ENCODE measurements at regions not wholly inside any gene's neighbourhood (a gene's known extent, or its start where the extent isn't known, plus 50 kb on each side); places are given as distances from the start of the nearest gene placed in this dataset.
"Not testable (repeated sequence)": the region's sequence is repeated elsewhere in the genome, so short reads cannot be mapped to it uniquely, and the experiment has no call there.

DNA sequence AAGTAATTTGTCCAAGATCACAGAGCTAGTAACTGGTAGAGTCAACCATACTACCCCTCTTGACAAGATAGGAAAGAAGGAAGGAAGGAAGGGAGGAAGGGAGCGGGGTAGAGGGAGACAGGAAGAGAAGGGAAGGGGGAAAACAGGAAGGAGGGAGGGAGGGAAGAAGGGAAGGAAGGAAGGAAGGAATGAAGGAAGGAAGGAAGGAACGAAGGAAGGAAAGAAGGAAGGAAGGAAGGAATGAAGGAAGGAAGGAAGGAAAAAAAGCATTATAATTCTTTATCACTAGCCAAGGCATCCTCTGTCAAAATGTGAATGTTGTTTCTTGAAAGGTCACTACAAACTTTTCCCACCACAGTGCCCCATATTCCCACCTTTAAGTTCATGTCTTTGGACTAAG lies 223.6 kb downstream of the SHQ1 start:
- DNase-seq: no peak

DNA sequence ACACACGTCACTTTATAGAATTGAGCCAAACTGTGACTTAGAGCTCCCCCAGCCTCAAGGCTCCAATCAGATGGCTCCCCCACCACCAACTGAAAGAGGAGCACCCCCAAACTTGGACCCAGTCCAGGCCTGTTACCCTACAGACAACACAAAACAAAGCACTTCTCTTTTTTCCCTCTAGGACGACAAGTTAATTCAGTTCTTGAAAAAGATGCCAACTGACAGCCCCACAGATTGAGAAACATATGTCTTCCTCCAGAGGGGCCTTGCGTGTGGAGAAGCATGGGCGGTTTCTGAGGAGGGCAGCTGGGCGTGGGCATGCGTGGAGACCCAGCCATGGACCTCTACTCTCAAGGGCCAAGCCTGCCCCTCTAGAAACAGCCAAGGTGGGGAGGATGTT lies 229.5 kb downstream of the SHQ1 start:
- DNase-seq: no peak

DNA sequence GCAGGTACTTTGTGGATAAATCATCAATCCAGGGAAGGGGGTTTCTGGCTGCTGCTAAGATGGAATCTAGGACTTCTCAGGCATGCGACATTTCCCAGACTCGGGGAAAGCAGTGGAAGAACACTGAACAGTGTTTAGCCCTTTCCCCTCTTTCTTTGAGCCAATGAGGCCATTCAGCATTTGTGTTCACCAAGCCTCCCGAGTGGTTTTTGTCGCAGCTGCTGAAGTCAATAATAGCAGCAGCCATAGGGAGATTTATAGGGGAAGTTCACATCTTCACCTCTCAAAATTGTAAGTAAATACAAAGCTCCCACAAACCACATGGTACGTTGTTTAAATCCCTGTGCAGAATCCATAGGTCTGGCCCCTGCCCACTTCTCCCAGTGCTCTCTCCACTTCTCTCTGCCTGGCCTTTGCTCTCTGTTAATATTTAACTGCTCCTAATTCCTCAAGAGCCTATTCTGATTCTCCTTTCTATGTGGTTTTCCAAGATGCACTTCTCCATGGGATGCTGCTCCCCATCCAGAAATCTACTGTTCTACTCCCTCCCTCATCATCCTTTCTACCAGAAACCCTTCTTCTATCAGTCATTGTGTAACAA lies 230.7 kb downstream of the SHQ1 start:
- DNase-seq: no peak

DNA sequence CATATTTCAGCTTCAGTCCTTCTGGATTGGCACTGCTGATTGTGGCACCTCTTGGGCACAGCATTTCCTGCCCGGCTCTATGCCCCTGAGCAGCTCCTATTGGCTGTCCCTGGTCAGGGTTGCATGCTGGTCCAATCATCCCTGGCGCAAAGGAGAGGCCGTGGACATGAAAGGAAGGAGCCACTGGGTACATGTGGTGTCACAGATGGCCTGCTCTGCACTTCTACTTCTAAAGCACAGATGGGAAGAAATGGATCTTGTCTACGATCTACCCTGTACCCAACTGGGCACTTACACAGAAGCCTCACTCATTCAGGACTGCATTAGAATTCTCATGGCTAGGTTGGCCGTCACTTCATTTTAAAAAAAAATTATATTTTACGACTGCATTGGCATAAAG lies 232.5 kb downstream of the SHQ1 start:
- no peak for DNase-seq

DNA sequence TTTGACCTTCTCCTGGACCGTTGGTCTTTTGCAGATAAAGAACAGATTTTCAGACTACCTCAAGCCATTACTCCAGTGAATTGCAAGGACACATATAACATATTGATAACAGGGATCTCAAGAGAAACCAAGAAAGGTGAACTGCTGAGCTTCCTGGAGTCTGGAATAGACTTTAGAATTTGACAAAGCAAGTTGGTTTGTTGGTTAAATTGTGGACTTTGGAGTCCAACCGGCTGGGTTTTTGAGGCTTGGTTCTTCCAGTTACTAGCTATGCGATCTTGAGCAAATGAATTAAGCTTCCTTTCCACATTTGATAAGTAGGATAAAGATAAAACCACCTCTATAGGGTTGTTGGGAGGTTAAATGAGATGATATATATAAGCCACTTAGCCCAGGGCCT lies 233.1 kb downstream of the SHQ1 start:
- DNase-seq: no peak

DNA sequence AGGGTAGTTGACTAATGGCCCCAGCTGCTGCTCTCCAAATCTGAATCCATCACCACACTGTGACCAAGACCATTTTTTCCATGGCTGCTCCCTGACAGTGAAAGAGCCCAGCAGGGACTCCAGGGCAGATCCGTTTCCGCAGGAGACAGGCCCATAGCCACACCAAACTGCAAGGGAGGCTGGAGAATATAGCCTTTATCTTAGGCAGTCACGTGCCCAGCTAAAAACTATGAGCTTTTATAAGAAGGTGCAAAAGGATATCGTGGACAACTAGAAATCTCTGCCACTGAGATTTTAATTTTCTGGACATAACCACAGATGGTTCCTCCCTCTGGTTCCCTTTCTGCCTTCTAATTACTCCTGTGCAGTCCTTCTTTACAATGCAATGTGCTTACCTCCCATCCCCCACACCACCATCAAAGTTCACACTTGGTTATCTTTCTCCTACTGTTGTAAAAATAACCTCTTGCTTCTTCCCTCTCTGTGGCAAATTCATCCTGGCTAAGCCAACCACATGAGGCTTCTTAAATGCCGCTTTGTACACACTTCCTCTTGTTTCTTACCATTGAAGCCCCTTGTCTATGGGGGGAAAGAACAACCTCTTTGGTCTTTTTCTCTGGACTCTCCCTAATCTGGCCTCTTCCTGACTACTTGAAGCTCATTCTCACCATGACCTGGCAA lies 233.7 kb downstream of the SHQ1 start:
- DNase-seq: no peak

DNA sequence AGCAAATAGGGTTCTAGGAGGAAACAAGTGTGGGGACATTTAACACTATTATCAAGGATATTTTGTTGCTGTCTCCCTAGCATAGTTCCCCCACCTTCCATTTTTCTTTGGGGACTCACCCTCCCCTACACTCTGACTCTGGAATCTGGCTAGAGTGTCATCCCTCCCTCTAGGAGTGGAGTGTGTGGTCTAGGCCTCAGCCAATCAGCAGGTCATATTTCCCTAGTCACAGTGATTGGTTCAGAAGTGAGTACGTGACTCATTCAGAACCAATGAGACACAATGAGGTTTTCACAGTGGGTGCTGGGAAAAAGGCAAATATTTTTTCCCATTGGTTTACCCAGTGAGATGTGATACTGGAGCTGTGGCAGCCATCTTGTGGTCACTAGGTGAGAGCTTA lies 234.4 kb downstream of the SHQ1 start:
- DNase-seq: no peak

DNA sequence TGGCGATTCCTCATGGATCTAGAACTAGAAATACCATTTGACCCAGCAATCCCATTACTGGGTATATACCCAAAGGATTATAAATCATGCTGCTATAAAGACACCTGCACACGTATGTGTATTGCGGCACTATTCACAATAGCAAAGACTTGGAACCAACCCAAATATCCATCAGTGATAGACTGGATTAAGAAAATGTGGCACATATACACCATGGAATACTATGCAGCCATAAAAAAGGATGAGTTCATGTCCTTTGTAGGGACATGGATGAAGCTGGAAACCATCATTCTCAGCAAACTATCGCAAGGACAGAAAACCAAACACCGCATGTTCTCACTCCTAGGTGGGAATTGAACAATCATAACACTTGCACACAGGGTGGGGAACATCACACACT lies 239.1 kb downstream of the SHQ1 start:
- not testable (repeated sequence) for DNase-seq

DNA sequence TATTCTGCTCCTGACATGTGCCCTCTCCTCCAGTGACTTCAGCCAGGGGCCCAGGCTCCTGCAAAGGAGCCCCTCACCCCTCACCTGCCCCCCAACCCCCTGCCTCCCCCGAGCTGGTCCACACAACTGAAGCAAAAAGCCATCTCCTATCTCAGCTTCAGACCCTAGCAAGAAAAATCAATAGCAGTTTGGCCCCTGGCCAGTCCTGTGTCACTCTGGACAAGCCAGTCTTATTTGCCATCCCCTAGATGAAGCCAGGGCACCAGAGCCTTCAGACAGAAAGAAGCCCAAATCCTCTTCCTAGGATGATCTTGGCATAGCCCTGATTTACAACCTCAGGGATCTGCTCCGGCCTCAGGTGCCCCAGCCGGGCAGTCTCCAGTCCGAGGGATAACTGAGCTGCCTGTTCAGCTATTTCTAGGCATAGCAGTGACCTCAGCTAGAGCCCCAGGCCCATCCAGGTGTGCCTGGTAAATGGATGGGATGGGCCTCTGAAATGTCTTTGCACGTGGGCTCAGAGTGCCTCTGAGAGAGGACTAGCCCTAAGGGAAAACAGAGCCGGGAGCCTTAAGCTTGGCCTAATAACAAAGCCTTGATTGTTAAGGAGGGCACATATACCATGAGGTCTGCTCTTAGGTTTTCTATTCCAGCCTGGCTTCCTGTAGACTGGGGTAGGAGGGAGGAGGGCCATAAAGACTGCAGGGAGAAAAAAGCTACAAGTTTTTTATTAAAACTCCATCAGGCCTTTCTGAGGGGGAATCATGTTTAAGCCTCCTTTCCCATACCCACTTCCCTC lies 242.0 kb downstream of the SHQ1 start:
- no peak for DNase-seq

DNA sequence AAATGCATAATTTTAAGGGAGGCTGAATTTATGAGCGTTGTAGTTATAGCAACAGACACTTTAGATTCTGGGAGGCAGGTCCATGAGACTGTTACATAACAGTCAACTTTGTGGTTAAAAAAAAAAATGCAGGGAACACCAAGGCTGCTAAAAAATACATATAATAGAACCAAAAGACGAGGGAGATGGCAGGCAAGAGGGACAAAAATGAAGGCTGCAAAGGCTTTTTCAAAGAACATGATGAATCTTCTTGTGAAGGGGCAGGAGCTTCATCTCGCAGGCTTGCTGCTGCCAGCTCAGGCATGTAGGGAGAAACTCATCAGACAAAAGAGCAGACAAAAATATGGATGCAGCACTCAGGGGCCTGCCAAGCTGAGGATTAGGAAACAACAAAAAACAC lies 243.9 kb downstream of the SHQ1 start:
- no peak for DNase-seq

DNA sequence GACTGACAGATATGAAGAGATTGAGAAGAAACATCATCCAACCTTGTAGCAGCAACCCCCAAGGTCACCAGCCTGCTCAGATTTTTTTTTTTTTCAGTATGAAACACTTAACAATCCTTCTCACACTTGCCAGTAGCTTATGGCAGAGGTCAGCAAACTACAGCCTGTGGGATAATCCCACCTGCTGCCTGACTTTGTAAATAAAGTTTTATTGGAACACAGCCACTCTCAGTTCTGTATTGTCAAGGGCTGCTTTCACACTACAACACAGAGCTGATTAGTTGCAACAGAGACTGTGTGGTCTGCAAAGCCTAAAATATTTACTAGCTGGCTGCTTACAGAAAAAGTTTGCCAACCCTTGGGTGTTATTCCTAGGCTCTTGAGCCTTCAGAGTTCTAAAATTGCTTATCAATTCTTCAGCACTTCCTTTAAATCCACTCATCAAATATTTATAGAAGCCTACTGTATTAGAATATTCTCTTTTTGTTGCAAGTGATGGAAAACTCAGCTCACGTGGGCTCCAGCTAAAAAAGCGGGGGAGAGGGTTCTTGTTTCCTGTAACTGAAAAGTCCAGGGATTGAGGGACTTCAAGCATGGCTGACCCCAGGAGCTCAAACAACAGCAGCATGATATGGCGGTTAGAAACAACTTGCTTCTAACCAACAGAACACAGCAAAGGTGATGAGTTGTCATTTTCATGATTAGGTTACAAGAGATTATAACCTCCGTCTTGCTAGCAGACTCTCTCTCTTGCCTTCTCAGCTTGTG lies 246.1 kb downstream of the SHQ1 start:
- DNase-seq: no peak

DNA sequence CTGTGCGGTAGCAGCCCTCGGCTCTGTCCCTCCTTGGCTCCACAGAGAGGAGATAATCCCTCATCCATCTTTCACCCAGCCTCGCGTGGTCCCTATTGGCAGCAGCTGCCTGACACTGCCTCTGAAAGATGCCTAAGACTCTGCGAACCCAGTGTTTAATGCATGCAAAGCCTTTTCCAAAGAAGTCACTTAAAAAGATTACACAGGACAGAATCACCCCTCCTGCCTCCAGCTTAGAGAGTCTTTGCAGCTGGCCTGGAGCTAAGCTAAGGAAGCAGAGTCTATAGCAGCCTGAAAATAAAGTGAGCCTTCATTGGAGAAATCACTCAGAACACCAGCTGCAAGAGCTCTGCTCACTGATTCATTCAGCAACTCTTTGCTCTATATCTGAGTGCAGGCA lies 247.2 kb downstream of the SHQ1 start:
- no peak for DNase-seq

DNA sequence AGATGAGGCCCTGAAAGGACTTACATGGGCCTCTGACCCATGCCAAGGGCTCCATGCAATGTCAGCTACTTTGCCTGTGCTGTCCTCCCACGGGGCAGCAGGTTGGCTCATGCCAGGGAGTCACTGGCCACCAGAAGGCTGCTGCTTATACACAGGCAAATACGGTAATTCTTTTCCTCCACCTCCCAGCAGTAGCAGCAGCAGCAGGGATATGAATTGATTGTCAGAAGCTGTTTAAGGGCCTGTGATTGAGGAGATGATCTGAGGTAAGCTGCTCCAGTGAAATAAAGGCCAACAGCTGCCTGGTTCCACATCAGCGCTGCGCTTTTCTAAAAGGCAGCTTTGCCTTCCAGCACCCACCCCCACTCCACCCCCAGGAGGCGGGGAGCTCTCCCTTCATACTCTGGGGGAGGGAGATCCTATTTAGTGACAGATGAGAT lies 250.5 kb downstream of the SHQ1 start:
- no peak for DNase-seq

DNA sequence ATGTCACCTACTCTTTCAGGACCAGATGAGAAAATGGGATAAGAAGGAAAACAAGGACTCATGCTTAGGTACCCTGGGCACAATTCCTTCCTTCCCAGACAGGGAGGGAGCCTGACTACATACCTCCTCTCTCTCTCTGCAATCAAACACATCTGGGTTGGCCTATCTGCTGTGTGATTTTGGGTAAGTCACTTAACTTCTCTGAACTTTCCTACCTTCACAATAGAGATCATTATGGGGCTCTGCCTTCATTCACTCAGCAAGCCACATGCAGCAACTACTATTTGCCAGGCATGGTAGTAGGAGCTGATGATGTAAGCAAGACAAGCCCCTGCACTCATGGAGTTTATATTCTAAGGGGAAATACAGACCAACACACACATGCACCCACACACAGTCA lies 251.2 kb downstream of the SHQ1 start:
- no peak for DNase-seq

DNA sequence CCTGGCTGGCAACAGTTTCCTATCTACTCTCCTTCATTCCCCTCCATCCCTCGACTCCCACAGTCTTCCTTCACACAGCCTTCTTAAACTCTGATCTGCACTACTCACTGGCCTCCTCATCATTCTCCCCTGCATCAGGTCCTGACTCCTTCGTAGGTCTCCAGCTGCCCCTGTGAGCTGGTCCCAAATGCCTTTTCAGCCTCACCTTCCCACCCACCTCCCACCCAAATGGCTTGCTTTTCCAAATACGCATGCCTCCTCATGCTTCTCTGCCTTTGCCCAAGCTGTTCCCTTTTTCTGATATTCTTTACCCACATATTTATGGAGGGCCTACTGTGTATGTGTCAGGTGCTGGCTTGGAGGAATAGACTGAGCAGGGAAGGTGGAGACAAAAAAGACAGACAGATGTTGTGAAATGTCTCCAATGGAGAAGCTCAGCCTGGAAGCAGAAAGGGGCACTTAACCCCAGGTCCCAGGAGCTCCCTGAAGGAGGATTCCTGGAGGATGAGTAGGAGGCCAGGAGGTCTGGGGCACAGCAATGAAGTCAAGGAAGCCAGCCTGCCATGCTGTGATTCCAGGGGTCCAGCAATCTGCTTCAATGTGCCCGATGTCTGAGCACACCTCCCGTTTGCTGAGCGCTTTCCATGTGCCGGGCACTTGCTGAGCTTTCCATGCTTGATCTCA lies 252.2 kb downstream of the SHQ1 start:
- DNase-seq: no peak

DNA sequence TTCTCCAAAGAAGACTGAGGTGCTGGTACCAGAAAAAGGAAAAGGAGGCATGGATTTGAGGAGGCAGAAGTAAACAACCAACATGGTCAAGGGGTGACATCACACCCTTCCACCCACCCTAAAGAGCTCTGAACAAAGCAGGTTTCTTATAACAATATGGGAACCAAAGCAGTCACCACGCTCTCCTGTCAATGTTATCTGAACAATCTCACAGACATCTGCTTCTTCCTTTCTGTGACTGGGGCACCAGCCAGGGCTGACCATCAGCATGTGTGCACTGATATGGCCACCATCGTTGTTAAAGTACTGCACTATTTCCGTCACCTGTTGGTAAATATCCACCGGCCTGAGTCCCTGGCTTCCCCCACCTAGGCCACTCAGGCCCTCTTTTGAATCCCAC lies 252.9 kb downstream of the SHQ1 start:
- no peak for DNase-seq

DNA sequence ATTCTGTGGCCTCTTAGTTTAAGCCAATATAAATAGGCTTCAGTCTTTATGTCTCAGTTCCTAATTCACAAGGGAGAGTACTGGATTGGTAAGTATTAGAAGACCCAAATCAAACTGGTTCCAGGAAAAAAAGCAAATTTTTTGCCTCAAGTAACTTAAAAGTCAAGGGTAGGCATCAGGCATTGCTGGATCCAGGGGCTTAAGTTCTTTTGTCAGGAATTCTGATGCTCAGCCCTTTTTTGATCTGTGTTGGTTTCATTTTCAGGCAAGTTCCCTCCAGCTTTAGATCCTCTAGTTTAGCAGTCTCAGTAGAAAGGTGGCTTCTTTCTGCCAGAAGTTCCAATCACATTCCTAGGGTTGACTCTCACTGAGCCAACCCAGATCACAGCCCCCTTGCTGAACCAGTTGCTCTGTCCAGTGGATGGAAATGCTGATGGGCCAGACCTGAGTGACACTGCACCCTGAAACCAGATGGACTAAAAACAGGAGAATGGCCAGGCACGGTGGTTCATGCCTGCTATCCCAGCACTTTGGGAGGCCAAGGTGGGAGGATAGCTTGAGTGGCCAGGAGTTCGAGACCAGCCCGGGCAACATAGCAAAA lies 253.5 kb downstream of the SHQ1 start:
- DNase-seq: no peak

DNA sequence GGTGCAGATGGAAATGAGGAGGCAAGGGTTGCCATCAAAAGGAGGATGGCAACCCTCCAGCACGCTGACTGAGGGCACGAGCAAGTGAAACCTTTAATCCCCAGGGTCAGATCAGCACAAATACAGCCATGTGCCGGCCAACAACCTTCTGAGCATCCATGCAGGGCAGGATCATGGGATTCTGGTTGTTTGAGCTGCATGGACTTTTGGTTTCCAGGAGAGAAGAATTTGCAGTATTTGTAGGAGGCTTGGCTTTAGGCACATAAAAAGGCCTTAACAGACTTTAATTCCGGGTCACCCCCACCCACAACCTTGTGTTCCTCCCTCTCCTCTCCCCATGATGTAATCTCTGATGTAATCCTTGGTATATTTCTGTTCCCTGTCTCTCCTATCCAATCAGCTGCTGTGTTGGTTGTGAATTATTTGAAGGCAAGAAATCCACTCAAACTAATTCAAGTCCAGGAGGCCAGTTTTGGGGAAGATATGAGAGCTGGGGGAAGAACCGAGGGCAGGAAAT lies 254.3 kb downstream of the SHQ1 start:
- no peak for DNase-seq

DNA sequence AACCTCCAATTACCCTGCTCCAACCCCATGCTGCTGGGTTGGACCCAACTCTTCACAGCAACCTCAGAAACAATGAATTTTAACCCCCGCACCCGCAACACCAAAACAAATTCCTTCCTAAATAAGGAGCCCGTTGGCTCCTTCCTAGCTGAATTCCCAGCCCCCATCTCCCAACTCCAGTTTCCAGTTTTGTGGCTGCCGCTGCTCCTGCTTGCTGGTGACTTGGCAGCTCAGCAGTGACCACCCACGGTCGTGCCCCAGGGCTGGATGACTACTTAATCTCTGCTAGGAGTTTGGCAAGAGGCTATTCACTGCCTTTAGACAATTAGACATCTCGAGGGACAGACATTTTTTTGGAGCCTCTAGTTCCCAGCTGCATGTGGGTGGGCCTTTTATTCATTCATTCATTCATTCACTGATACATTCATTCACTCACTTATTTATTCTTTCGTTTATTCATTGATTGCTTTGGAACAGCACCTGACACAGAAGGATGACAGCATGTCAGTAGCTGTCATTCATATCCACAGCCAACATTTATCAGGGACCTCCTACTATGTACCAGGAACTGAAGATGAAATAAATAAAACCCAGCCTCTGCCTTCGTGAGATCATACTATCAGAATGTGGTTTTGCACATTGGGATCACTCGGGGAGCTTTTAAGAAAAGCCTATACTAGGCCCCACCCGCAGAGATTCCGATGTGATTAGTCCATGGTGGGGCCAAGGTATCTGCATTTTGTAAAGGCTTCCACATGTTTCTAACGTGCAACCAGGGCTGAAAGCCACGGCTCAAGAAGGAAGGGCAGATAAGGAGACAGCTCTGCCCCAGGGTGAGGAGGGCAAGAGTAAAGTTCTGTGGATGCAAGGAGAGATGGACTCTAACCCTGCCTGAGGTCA lies 256.5 kb downstream of the SHQ1 start:
- DNase-seq: no peak

DNA sequence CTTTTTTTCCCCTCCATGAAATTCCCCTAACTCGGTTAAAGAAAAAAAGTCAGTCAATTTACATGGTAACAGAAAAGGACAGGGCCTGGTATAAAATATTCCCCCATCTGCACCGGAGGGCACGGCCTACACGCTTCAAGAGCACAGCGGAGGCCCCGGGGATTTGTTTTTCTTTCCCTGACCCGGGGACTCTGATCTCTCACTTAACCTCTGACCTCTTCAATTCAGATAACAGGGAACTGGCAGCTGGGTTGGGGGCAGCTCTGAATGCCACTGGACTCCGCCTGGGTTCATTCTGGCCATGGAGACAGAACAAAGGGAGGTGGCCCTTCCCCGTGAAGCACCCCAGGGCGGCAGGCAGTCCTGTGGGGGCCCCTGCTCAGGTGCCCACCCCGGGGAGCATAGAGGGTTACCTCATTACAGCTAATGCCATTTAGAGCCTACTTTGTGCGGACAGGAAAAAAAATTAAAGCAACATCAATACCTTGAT lies 257.5 kb downstream of the SHQ1 start:
- no peak for DNase-seq

DNA sequence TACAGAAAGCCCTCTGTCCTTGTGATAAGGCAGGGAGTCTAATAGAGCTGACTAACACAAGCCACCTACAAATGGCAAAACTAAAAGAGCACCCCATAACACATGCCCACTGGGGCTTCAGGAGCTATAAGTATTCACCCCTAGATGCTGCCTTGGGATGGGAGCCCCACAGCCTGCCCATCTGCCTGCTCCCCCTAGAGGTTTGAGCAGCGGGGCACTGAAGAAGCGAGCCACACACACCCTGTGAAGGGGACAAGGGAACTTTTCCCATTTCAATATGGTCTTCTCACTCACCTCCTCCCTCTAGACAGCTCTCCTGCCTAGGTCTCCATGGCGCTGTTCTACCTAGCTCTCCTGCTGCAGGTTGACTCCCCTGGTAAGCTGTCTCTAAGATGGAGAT lies 261.0 kb downstream of the SHQ1 start:
- no peak for DNase-seq

Data from 8988T (cell line).